Esophagus muscularis mucosa (tissue), 3 donors: ENCODE measurements at regions not wholly inside any gene's neighbourhood (a gene's known extent, or its start where the extent isn't known, plus 50 kb on each side); places are given as distances from the start of the nearest gene placed in this dataset.
"Not testable (repeated sequence)": the region's sequence is repeated elsewhere in the genome, so short reads cannot be mapped to it uniquely, and the experiment has no call there.

Source experiments
- CTCF ChIP-seq, 3 experiments: fragments of 200-600 bp in 2 of 3; fragments of 450-650 bp in 1 of 3; sonication (generic) in 2 of 3; IDR thresholded peaks; one replicate each; pipeline ENCODE4 v1.5.1; 2017 to 2019; ENCODE audit warnings: antibody characterized with exemption in 3 of 3, mild to moderate bottlenecking in 2 of 3, moderate library complexity in 1 of 3
- EP300 ChIP-seq: sonication (generic); formaldehyde crosslinking; IDR thresholded peaks from one replicate; pipeline ENCODE4 v1.6.1; 2017; ENCODE audit warnings: antibody characterized with exemption

- not testable (repeated sequence) for TF ChIP-seq CTCF (IDR thresholded peaks at IDR 0.05); EP300
These were observed 1252.8 kb downstream of the RPIA start for GRCh38 chr2:89944267-89944666.
